Lung (tissue), 11 donors: ENCODE measurements at regions not wholly inside any gene's neighbourhood (a gene's known extent, or its start where the extent isn't known, plus 50 kb on each side); places are given as distances from the start of the nearest gene placed in this dataset.

Experiments used
- ATAC-seq: fragments of 200-7000 bp; cut with Tn5 transposase; one replicate; pipeline ENCODE4 v1.9.1; 2020; ENCODE audit warnings: moderate number of reproducible peaks; ENCODE audit not compliant: insufficient read depth, low FRiP score
- DNase-seq, 3 donors: peaks; one replicate each; pipeline ENCODE4 v3.0.0-alpha.2; 2013 to 2017
- H3K27ac ChIP-seq, 2 donors: one replicate each; pipeline ENCODE4 v1.5.1; 2013; ENCODE audit warnings: mild to moderate bottlenecking in 2 of 2, moderate library complexity in 2 of 2, control low read depth in 1 of 2, inconsistent platforms in 1 of 2, low read depth in 1 of 2, low read length in 1 of 2
- H3K27me3 ChIP-seq, 3 donors: one replicate each; pipeline ENCODE4 v1.5.1; 2013; ENCODE audit warnings: low read length in 2 of 3; ENCODE audit not compliant: control insufficient read depth in 3 of 3, insufficient read depth in 3 of 3
- H3K36me3 ChIP-seq, 4 donors: one replicate each; pipeline ENCODE4 v1.5.1; 2013; ENCODE audit warnings: low read length in 4 of 4, mild to moderate bottlenecking in 1 of 4, moderate library complexity in 1 of 4; ENCODE audit not compliant: control insufficient read depth in 4 of 4, insufficient read depth in 4 of 4
- H3K4me1 ChIP-seq, 5 donors: one replicate each; pipeline ENCODE4 v1.5.1; 2013; ENCODE audit warnings: low read length in 5 of 5, mild to moderate bottlenecking in 2 of 5, moderate library complexity in 1 of 5; ENCODE audit not compliant: control insufficient read depth in 5 of 5, insufficient read depth in 5 of 5
- H3K4me3 ChIP-seq: one replicate; pipeline ENCODE4 v1.5.1; 2013; ENCODE audit warnings: mild to moderate bottlenecking, control low read depth, moderate library complexity
- H3K9ac ChIP-seq, 2 donors: one replicate each; pipeline ENCODE4 v1.5.1; 2013; ENCODE audit warnings: low read length in 2 of 2, control low read depth in 1 of 2; ENCODE audit not compliant: insufficient read depth in 1 of 2
- H3K9me3 ChIP-seq, 4 donors: one replicate each; pipeline ENCODE4 v1.5.1; 2013; ENCODE audit warnings: low read length in 3 of 4, mild to moderate bottlenecking in 1 of 4, moderate library complexity in 1 of 4; ENCODE audit not compliant: control insufficient read depth in 4 of 4, insufficient read depth in 3 of 4
- WGBS, 2 donors: extraction: QIAGEN DNeasy Blood & Tissue Kit; methylation state at CpG; one replicate each; pipeline ENCODE4 v1.1.7; 2013; 5-methylcytosine and 5-hydroxymethylcytosine counted together
- TF ChIP-seq, protein P1 (sequence below): IDR thresholded peaks from 2 replicates; pipeline ENCODE4 v1.5.1; 2012; ENCODE audit warnings: mild to moderate bottlenecking; ENCODE audit errors: control extremely low read depth, extremely low read depth
- donor health status: control.
- donor health status: control.
- donor health status: Bipolar disorder and iron deficiency.
- donor health status: healthy.
- donor health status: DM: yes; HTN: yes; CAD: no.

DNA sequence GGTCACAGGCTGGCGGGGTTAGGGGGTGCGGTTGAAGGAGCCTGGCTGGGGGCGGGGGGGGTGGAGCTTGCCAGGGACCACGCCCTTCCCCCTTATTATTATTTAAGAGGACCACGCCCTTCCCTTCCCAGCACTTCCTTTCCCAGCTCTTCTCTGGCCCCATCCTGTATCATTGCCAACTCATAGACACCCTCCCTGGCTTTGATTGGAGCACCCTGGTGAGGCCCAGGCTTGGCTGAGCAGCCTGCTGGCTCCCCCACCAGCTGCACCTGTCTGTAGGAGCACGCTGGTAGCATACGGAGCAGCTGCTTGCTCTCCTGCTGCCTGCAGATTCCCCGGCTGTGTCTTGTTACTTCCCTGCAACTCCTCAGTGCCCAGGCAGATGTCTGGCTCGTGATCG lies 62.5 kb upstream of the PDX1 start:
- WGBS, 2 donors = 76 to 77% methylated on average over 10 of the region's 10 CpGs
- no peak overlapping the region for H3K27ac ChIP-seq
- no peak overlapping the region for H3K9ac ChIP-seq
- TF ChIP-seq, protein P1, sequence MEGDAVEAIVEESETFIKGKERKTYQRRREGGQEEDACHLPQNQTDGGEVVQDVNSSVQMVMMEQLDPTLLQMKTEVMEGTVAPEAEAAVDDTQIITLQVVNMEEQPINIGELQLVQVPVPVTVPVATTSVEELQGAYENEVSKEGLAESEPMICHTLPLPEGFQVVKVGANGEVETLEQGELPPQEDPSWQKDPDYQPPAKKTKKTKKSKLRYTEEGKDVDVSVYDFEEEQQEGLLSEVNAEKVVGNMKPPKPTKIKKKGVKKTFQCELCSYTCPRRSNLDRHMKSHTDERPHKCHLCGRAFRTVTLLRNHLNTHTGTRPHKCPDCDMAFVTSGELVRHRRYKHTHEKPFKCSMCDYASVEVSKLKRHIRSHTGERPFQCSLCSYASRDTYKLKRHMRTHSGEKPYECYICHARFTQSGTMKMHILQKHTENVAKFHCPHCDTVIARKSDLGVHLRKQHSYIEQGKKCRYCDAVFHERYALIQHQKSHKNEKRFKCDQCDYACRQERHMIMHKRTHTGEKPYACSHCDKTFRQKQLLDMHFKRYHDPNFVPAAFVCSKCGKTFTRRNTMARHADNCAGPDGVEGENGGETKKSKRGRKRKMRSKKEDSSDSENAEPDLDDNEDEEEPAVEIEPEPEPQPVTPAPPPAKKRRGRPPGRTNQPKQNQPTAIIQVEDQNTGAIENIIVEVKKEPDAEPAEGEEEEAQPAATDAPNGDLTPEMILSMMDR = no peak
- ATAC-seq (no peak), DNase-seq (no peak)
- no peak overlapping the region for H3K4me3 ChIP-seq
- peaks cover 0 to 2% (median 0%) of the 10 kb centered on the region in 4 donors for H3K9me3 ChIP-seq
- H3K36me3 ChIP-seq = no peaks in the 10 kb centered on the region
- no peaks in the 10 kb centered on the region for H3K4me1 ChIP-seq
- H3K27me3 ChIP-seq = peaks cover 2 to 24% (median 16%) of the 10 kb centered on the region in 3 donors

DNA sequence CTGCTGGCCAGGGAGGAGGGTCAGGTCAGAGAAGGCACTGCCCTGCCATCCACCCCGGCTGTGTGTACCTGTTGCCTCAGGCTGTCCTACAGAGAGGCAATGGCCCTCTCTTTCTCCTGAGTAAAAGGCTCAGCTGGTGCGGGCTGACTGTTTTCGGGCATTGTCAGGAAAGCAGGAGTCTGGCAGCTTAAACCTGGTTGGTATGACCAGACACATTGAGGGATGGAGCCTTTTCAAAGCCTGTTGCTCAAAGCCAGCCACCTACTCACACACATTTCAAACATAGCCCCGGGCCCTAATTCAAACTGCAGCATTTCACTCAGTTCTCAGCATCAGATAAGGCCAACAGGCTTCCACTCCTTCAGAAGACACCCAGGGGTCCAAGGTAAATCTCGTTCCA lies 61.8 kb upstream of the PDX1 start:
- Histone ChIP-seq H3K4me3 (no peak overlapping the region), H3K4me1 (no peaks in the 10 kb centered on the region), H3K9me3 (peaks cover 0 to 2% (median 0%) of the 10 kb centered on the region in 4 donors), H3K36me3 (no peaks in the 10 kb centered on the region), H3K27ac (no peak overlapping the region), H3K9ac (no peak overlapping the region), H3K27me3 (peaks cover 5 to 27% (median 11%) of the 10 kb centered on the region in 3 donors)
- DNase-seq (no peak), ATAC-seq (no peak)
- 75 to 79% methylated on average over 5 of the region's 5 CpGs for WGBS, 2 donors
- TF ChIP-seq, protein P1 = no peak

DNA sequence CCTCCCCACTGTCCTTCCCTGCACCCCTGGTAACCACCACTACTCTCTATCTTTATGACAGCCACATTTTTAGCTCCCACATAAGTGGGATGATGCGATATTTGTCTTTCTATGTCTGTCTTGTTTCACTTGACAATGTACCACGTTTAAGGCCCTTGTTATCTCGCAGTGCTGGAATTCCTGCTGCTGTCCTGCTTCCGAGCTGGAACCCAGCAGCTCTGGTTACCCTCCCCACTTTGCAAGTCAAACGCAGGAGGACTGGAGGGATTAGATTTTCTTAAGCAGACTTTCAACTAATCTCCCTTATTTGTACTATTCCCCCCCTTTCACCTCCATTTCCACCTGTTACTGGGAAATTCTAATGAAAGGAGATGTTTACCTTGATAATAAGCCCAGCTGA lies 59.1 kb upstream of the PDX1 start:
- Histone ChIP-seq H3K9ac (no peak overlapping the region), H3K4me1 (no peaks in the 10 kb centered on the region), H3K9me3 (no peaks in the 10 kb centered on the region), H3K27me3 (peaks cover 5 to 24% (median 7%) of the 10 kb centered on the region in 3 donors), H3K4me3 (no peak overlapping the region), H3K36me3 (no peaks in the 10 kb centered on the region), H3K27ac (no peak overlapping the region)
- 21 to 23% methylated on average over 5 of the region's 5 CpGs for WGBS, 2 donors
- DNase-seq = no peak
- TF ChIP-seq, protein P1 = no peak
- ATAC-seq = no peak

DNA sequence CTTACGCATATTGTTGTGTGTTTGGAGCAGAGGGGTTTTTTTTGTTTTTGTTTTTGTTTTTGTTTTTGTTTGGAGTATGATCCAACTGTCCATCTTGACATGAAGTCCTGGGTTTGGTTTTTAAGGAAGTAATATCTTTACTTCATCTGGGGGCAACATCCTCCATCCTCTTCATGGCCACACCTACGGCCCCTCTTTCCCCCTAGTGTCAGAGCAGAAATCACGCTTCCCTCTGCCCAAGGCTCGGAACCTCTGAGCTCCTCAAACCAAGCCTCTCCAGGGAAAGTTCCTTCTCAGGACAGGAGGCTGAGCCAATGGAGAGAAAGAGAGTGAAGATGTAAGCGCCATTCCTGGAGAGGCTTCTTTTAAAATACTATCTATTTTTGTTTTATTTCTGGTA lies 58.6 kb upstream of the PDX1 start:
- Histone ChIP-seq H3K27me3 (peaks cover 5 to 24% (median 7%) of the 10 kb centered on the region in 3 donors), H3K4me1 (no peaks in the 10 kb centered on the region), H3K36me3 (no peaks in the 10 kb centered on the region), H3K9me3 (no peaks in the 10 kb centered on the region), H3K27ac (no peak overlapping the region), H3K4me3 (no peak overlapping the region), H3K9ac (no peak overlapping the region)
- TF ChIP-seq, protein P1 = no peak
- ATAC-seq (no peak), DNase-seq (no peak)
- WGBS, 2 donors = 48 to 52% methylated on average over 5 of the region's 5 CpGs
